ENCODE measurements at regions not wholly inside any gene's neighbourhood (a gene's known extent, or its start where the extent isn't known, plus 50 kb on each side); places are given as distances from the start of the nearest gene placed in this dataset.

DNA sequence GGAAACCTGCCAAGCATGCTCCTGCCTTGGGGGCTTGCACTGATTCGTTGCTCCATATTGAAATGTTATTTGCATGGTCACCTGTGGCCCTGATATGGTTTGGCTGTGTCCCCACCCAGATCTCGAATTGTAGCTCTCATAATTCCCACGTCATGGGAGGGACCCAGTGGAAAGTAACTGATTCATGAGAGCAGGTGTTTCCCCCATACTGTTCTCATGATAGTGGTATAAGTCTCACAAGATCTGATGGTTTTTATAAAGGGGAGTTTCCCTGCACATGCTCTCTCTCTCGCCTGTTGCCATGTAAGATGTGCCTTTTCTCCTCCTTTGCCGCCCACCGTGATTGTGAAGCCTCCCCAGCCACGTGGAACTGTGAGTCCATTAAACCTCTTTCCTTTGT is 402.4 kb downstream of the ETS1 start:
- no peak overlapping the region for H3K4me3 ChIP-seq (ENCODE audit: low read length)
- H3K9me3 ChIP-seq (ENCODE audit: insufficient read depth, low read length), result no peaks in the 10 kb centered on the region
- peaks cover 7% of the 10 kb centered on the region; the same call in 1 of the 2 replicates for H3K4me1 ChIP-seq (ENCODE audit: low read length)
- H3K36me3 ChIP-seq (replicated peaks; ENCODE audit: low read depth, low read length), result no peaks in the 10 kb centered on the region
- H3K4me2 ChIP-seq (ENCODE audit: low read length), result no peak overlapping the region
- H3K79me2 ChIP-seq (ENCODE audit: low read length), result no peaks in the 10 kb centered on the region
- no peak overlapping the region for H3K27ac ChIP-seq (ENCODE audit: low read length)
- no peak overlapping the region for H2AFZ ChIP-seq (ENCODE audit: low read depth, low read length)
- no peaks in the 10 kb centered on the region for H3K27me3 ChIP-seq (ENCODE audit: low read depth, low read length)
- no peak overlapping the region for H3K9ac ChIP-seq (ENCODE audit: low read length)
- H4K20me1 ChIP-seq (ENCODE audit: insufficient read depth, low read length), result no peaks in the 10 kb centered on the region
- TF ChIP-seq, protein P1, sequence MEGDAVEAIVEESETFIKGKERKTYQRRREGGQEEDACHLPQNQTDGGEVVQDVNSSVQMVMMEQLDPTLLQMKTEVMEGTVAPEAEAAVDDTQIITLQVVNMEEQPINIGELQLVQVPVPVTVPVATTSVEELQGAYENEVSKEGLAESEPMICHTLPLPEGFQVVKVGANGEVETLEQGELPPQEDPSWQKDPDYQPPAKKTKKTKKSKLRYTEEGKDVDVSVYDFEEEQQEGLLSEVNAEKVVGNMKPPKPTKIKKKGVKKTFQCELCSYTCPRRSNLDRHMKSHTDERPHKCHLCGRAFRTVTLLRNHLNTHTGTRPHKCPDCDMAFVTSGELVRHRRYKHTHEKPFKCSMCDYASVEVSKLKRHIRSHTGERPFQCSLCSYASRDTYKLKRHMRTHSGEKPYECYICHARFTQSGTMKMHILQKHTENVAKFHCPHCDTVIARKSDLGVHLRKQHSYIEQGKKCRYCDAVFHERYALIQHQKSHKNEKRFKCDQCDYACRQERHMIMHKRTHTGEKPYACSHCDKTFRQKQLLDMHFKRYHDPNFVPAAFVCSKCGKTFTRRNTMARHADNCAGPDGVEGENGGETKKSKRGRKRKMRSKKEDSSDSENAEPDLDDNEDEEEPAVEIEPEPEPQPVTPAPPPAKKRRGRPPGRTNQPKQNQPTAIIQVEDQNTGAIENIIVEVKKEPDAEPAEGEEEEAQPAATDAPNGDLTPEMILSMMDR (IDR thresholded peaks at IDR 0.05; ENCODE audit: low read depth, low read length), result no peak

- H3K79me2 ChIP-seq (ENCODE audit: low read length), result no peaks in the 10 kb centered on the region
- H3K9me3 ChIP-seq (ENCODE audit: insufficient read depth, low read length), result no peaks in the 10 kb centered on the region
- TF ChIP-seq EZH2phosphoT487 (IDR thresholded peaks at IDR 0.05; ENCODE audit: low read depth), result no peak
- TF ChIP-seq, protein P1 (IDR thresholded peaks at IDR 0.05; ENCODE audit: low read depth, low read length), result no peak
- no peak overlapping the region for H3K4me2 ChIP-seq (ENCODE audit: low read length)
- H3K27me3 ChIP-seq (ENCODE audit: low read depth, low read length), result no peaks in the 10 kb centered on the region
- peaks cover 7% of the 10 kb centered on the region; the same call in 1 of the 2 replicates for H3K4me1 ChIP-seq (ENCODE audit: low read length)
- H3K27ac ChIP-seq (ENCODE audit: low read length), result no peak overlapping the region
- no peak overlapping the region for H3K4me3 ChIP-seq (ENCODE audit: low read length)
- H3K36me3 ChIP-seq (replicated peaks; ENCODE audit: low read depth, low read length), result no peaks in the 10 kb centered on the region
- no peak overlapping the region for H3K9ac ChIP-seq (ENCODE audit: low read length)
- no peak overlapping the region for H2AFZ ChIP-seq (ENCODE audit: low read depth, low read length)
- no peaks in the 10 kb centered on the region for H4K20me1 ChIP-seq (ENCODE audit: insufficient read depth, low read length)
These were observed 404.5 kb downstream of the ETS1 start for GRCh38 chr11:128182844-128183243.

- no peak for TF ChIP-seq EZH2phosphoT487 (IDR thresholded peaks at IDR 0.05; ENCODE audit: low read depth)
- TF ChIP-seq, protein P1 (IDR thresholded peaks at IDR 0.05; ENCODE audit: low read depth, low read length), result no peak
These were observed 405.4 kb downstream of the ETS1 start for GRCh38 chr11:128181984-128182383.

DNA sequence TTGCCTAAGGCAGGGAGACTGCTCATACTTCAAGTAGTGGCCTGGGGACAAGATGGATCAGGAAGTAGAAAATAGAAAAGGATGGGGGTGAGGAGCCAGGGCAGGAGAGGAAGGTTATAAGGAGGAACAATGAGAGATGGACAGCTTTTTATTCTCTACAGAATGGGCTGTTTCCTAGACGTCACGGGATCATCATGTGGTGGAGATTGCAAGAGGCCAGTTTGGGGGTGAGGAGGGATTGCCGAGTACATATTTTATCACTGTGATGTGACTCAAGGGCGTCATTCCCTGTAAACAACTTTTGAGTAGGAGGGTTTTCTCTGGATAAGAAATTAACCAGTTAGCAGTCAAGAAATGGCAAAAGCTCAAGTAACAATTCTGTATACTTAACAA is 406.3 kb downstream of the ETS1 start:
- H2AFZ ChIP-seq (ENCODE audit: low read depth, low read length), result no peak overlapping the region
- H4K20me1 ChIP-seq (ENCODE audit: insufficient read depth, low read length), result no peaks in the 10 kb centered on the region
- no peak overlapping the region for H3K27ac ChIP-seq (ENCODE audit: low read length)
- H3K79me2 ChIP-seq (ENCODE audit: low read length), result no peaks in the 10 kb centered on the region
- H3K4me3 ChIP-seq (ENCODE audit: low read length), result no peak overlapping the region
- no peaks in the 10 kb centered on the region for H3K27me3 ChIP-seq (ENCODE audit: low read depth, low read length)
- peaks cover 7% of the 10 kb centered on the region; the same call in 1 of the 2 replicates for H3K4me1 ChIP-seq (ENCODE audit: low read length)
- H3K36me3 ChIP-seq (replicated peaks; ENCODE audit: low read depth, low read length), result no peaks in the 10 kb centered on the region
- H3K9me3 ChIP-seq (ENCODE audit: insufficient read depth, low read length), result no peaks in the 10 kb centered on the region
- TF ChIP-seq EZH2phosphoT487 (IDR thresholded peaks at IDR 0.05; ENCODE audit: low read depth), result no peak
- TF ChIP-seq, protein P1 (IDR thresholded peaks at IDR 0.05; ENCODE audit: low read depth, low read length), result no peak
- H3K9ac ChIP-seq (ENCODE audit: low read length), result no peak overlapping the region
- H3K4me2 ChIP-seq (ENCODE audit: low read length), result no peak overlapping the region

More at GRCh38 chr11:128181984-128182383, 405.4 kb downstream of the ETS1 start:
- Histone ChIP-seq H3K27ac (ENCODE audit: low read length) (no peak overlapping the region), H3K4me1 (ENCODE audit: low read length) (peaks cover 7% of the 10 kb centered on the region; the same call in 1 of the 2 replicates), H3K4me3 (ENCODE audit: low read length) (no peak overlapping the region), H3K36me3 (replicated peaks; ENCODE audit: low read depth, low read length) (no peaks in the 10 kb centered on the region), H3K27me3 (ENCODE audit: low read depth, low read length) (no peaks in the 10 kb centered on the region), H2AFZ (ENCODE audit: low read depth, low read length) (no peak overlapping the region), H4K20me1 (ENCODE audit: insufficient read depth, low read length) (no peaks in the 10 kb centered on the region), H3K4me2 (ENCODE audit: low read length) (no peak overlapping the region), H3K9ac (ENCODE audit: low read length) (no peak overlapping the region), H3K9me3 (ENCODE audit: insufficient read depth, low read length) (no peaks in the 10 kb centered on the region), H3K79me2 (ENCODE audit: low read length) (no peaks in the 10 kb centered on the region)

All from OCI-LY3 (cell line).